GM10248 (cell line): ENCODE measurements at regions not wholly inside any gene's neighbourhood (a gene's known extent, or its start where the extent isn't known, plus 50 kb on each side); places are given as distances from the start of the nearest gene placed in this dataset.

ENCODE experiments used
- CTCF ChIA-PET: fragments of 300-600 bp; sonication (Branson Sonifier 250); formaldehyde crosslinking; extraction: SDS; loops from one replicate; lab custom pipeline; 2021; ENCODE audit warnings: antibody characterized with exemption; lab: Yijun Ruan, JAX
- POLR2A ChIA-PET: fragments of 350-650 bp; sonication (Branson Sonifier 250); formaldehyde crosslinking; extraction: SDS; loops from one replicate; lab custom pipeline; 2020; ENCODE audit warnings: antibody characterized with exemption; lab: Yijun Ruan, JAX
- DNase-seq: peaks from one replicate; pipeline ENCODE4 v3.0.0; 2012; ENCODE audit errors: extremely low spot score
- CTCF ChIP-seq: IDR thresholded peaks from 2 replicates; pipeline ENCODE4 v1.5.1; 2012; ENCODE audit warnings: mild to moderate bottlenecking, low read depth; ENCODE audit errors: extremely low read depth, missing control alignments, control extremely low read depth

GRCh38 chr7:8378349-8379019 is 54.9 kb upstream of the NXPH1 start:
- CTCF ChIA-PET = no interaction called here

GRCh38 chr7:8379264-8379663 is 54.1 kb upstream of the NXPH1 start:
- no peak for DNase-seq
- ChIA-PET POLR2A (no interaction called here), CTCF (no interaction called here)
- TF ChIP-seq CTCF = no peak

More at GRCh38 chr7:8378349-8379019, 54.9 kb upstream of the NXPH1 start:
- DNase-seq = no peak
- TF ChIP-seq CTCF = no peak
- POLR2A ChIA-PET = no interaction called here

- POLR2A ChIA-PET = no interaction called here
- TF ChIP-seq CTCF = no peak
- no peak for DNase-seq
- CTCF ChIA-PET = no interaction called here
These were observed 53.3 kb upstream of the NXPH1 start for GRCh38 chr7:8380130-8380529.

- no peak for TF ChIP-seq CTCF
- no peak for DNase-seq
- CTCF ChIA-PET = no interaction called here
- POLR2A ChIA-PET = no interaction called here
These were observed 51.2 kb upstream of the NXPH1 start for GRCh38 chr7:8382004-8382730.
